ENCODE measurements at regions not wholly inside any gene's neighbourhood (a gene's known extent, or its start where the extent isn't known, plus 50 kb on each side); places are given as distances from the start of the nearest gene placed in this dataset.
A peak's percentile ranks its signal among the peaks of the same experiment; 100 is the strongest.

DNA sequence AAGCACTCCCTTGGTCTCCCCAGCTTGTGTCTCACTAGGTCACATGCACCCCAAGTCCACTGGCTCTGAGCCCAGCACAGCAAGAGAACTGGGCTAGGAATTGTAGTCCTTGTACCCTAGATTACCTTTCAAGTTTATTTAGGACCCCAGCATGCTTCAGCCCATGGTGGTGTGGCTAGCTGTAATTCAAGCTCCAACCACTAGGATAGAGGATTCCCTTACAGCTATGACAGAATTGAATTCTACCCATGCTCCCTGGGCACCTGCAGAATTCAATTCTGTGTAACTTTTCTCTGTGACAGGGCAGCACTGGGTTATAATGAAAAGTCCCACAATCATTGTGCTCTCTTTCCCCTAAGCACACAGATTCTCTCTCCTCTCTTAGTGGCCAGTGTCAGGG is 253.8 kb upstream of the DMD start:
- no peak for DNase-seq (ENCODE audit: low spot score)

DNA sequence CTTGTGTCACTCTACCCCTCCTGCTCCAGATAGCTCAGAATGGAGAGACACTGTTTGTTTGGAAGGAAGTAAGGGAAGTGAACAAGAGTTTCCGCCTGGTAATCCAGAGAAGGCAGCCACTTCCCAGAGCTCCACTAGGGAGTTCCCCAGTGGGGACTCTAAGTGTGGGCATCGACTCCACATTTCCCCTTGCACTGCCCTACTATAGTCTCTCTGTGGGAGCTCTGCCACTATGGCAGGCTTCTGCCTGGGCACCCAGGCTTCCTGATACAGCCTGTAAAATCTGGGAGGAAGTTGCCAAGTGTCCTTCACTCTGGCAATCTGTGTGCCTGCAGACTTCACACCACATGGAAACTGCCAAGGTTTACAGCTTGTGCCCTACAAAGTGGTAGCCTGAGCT is 245.8 kb upstream of the DMD start:
- no peak for DNase-seq (ENCODE audit: low spot score)

DNA sequence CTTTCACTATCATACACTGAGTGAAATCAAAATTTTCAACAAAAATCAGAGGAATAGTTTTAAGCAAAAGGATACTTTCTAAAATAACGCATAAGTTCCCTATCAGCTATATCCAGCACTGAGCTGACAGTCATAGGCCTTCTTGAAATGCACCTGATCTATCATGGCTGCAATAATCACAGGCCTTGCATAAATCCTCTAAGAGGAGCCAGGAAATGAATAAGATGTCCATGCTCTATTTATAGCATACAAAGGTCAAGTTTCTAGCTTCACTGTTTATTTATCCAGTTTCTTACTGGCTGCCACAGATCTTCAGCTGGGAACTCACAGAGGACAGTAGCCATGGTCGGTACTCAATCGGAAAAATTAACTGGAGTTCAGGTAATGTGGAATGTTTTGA is 235.9 kb upstream of the DMD start:
- DNase-seq (ENCODE audit: low spot score): no peak

DNA sequence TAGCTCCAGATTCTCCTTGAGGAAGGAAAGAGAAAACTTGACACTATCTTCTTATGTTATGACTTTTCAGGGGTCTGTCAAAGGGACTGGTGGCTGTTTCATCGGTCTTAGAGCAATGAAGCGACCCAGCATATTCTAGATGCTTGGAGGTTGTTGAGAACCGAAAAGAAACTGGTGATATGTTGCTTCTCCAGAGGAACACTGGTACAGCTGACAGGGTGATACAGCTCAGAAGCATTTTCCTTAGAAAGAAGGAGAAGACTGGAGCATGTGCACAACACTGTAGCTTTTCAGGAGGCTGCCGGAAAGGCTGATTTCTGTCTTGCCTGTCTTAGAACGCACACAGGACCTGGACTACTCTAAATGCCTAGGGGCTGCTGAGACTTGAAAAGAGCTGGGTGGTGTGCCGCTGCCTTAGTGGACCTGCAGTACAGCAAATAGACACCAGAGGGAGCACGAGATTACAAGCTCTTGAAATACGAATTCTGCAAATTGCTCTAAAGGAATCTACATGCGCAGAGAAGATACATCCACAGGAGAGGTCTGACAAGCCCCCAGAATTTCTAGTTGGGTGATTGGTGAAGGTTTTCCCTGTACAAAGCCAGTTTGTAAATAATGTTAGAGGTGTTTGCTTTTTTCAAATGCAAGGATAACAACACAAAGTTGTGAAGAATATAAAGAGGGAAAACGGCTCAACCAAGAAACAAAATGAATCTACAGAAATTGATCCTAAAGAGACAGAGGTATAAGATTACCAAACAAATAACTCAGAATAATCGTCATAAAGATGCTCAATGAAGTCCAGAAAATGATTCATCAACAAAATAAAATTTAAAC is 223.1 kb upstream of the DMD start:
- DNase-seq (ENCODE audit: low spot score): peak; percentile 29

DNA sequence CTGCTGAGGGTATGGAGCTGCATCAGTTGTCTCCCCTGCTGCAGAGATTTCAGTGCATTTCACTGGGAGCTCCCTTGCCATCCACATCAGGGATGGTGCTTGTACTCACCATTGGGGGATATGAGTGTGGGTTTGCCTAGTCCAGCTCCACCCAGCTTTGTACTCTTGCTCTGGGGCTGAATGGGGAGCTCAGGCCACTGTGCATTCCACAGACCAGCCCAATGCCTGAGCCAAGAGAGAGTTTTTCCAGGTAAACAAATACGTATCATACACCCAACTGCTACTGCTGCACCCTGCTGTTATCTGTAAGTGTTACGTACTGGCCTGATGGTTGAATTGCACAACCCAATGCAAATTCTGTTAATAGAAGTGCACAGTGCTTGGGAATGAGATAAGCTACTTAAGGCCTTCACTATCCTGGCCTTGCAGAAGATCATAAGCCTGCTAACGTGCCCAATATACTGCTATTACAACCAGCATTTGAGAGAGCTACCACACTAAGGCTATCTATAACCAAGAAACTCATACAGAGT is 205.0 kb upstream of the DMD start:
- no peak for DNase-seq (ENCODE audit: low spot score)

DNA sequence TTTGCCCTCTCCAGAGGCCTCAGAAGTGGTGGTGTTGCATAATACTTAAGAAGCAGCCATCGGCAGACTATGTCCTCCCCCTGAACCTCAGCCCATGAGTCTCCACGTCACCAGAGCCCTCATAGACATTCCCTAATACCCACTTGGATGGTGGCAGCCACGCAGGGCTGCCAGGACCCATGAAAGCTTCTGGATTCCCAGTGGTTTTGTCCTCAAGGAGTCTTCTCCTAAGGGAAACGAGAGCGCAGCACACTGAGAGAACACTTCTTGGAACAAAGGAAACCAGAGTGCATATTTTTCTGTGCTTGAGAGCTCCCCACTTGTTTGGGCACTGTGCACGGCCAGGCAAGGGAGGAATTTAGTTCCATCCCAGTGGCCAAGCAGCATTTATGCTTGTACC is 204.1 kb upstream of the DMD start:
- no peak for DNase-seq (ENCODE audit: low spot score)

DNA sequence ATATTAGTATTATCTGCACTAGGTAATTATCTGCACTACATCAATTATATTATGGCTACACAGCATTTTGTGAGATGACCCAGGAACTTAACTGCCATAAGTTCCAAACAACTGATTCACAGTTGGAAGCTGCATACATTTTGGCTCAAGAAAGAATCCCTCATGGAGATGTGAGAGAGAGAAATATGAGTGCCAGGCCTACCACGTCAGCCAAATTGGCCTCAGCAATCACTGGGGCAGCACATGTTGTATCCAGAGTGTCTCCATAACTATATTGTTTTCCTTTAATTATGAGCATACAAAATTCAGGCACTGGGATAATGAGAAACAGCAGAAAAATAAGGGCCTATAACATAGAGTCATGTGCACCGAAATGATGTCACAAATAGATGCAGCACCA is 174.2 kb upstream of the DMD start:
- no peak for DNase-seq (ENCODE audit: low spot score)

DNA sequence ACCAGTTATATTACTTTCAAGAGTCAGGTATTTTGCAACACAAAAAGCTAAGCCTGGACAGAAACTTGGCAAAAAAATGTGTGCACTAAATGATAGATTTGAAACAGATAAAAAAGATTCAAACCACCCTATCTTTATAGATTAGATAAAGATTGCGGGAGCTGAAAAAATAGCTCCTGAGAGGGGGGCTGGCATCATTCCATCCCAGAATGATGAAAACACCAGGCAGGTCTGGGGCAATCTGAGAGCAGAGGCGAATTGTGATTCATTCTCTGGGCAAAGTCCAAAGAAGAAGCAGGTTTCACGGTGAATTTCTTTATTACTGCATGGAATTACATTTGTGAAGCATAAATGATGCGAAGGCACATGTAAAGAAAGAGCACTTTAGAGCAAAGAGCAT is 168.5 kb upstream of the DMD start:
- no peak for DNase-seq (ENCODE audit: low spot score)

DNA sequence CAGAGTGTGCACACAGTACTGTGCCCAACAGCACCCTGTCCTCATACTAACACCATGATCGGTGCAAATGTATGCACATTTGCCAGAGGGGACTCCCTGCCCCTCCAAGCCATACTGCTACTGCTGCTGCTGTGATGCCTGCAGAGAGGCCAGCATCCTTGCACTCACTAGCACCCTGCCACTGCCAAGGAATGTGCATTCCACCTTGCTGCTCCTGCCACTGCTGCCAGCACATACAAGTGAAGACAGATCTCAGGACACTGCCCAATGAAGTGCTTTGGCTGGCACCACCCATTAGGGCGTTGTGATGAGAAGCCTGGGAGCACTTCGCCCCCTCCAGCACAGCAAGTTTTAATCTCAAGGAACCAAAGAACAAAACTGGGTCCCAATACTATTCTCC is 146.3 kb upstream of the DMD start:
- DNase-seq (ENCODE audit: low spot score): no peak

DNA sequence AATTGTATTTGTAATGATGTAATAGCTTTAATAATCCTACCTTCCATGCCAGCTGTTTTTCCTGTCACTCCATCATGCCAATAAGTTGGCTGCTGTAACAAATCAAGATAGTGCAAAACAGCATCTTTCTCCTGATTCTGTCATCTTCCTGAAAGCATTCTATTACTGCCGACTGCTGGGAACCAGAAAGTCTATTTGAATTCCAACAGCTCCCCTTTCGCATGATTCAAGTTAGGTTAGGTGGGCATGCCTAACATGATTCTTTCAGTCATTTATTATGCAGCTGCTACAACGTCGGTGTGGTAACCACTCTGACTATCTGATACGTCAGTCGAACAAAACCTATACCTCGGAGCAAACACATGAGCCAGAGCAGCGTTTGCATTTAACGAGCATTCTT is 127.9 kb upstream of the DMD start:
- no peak for DNase-seq (ENCODE audit: low spot score)

DNA sequence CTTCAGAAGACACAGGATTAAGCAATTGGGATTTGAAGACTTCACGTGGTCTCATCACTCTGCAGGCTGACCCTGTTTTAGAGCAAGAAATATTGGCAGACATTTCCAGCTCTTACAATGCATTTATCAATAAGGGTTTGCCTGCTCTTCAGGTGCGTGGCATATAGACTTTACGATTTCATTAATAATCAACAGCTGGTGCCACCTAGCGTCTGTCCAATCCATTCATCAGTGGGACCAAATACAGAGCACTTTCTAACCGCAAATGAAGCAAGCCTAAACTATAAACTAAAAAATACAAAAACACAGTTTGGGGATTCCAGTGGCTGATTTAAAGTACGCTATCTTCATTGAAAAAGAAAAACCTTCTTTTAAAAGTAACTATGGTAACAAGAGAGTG is 125.4 kb upstream of the DMD start:
- no peak for DNase-seq (ENCODE audit: low spot score)

DNA sequence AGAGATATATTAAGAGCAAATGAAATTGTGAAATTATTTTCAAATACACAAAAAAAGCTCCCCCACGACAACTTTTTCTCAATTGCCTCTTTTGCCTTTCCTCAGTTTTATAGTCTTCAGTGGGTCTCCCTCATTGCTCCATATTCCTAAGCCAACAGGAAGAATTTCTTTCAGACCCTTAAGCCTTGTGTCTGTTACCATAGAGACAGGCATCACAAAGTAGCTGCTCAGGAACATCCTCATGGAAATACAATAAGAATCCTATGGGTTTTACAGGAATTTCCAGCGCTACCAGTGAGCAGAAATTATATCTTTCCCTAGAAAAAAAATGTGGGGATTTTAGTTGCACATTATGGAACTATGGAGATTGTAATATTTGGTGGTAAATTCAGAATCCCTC is 121.9 kb upstream of the DMD start:
- no peak for DNase-seq (ENCODE audit: low spot score)

DNA sequence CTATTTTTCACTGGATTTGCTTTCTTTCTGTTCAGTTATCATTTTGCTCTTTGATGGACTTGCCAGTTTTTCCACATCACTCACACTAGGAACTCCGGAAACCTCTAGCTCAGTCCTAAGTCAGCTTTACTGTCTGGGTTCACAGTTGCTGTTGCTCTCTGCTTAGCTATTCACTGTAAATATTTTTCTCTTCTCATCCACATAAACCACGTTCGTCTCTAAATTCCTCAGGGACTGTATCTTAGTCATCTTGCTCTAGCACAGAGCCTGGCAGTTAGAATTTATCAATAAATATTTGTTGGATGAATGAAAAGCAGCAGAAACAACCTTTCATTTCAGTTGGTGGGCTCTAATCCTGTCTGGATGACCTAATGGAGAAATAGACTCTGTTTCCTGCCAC is 119.4 kb upstream of the DMD start:
- no peak for DNase-seq (ENCODE audit: low spot score)

DNA sequence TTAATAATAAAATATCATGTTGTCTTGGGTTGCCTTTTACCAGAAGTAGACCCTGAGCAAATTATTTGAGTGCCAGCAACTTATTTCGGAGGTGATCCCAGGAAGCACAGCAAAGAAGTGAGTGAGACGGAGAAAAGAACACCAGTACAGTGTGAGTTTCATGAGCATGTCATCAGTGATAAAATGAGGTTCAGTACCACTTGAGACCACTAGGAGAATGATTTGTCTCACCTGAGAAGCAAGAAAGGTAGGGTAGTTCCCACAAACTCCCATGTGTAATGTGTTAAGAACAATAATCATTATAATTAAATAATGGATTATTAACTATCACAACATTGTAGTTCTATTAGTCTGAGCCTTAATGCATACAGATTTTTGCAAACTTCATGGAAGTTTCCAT is 112.8 kb upstream of the DMD start:
- DNase-seq (ENCODE audit: low spot score): no peak

DNA sequence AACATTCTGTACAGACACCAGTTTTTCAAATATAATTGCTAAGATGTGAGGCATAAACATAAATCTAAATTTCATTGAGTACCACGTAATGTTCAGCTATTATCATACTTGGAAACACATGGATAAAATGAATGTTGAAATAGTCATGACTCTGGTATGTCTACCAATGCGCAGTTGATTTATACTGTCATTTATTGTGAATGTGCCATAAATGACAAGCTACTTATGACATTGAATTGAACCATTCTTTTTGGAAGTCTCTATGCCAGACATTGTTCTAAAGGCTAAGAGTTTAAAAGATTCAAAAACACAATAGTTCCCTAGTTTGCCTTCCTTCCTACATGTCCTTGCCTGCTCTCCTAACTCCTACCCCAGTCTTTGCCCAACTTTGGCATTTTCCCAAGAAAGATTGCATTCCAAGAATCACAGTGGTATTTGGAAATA is 96.6 kb upstream of the DMD start:
- peak; percentile 1 for DNase-seq (ENCODE audit: low spot score)

DNA sequence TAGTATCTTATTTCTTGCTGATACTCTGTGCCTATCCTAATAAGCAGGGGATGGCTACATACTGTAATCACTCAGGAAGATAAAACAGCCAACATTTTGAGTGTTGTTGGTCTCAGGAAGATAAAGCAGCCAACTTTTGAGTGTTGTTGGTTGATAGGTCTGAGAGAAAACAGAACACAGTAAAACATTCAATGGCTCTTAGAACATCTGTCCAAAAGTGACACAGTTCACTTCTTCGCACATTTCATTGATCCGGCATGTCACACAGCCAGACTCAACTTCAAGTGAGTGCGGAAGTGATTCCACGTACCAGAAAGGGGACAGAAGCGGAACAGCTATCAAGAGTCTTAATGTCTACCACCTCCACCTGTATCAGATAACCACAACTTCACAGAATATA is 87.3 kb upstream of the DMD start:
- DNase-seq (ENCODE audit: low spot score): no peak

DNA sequence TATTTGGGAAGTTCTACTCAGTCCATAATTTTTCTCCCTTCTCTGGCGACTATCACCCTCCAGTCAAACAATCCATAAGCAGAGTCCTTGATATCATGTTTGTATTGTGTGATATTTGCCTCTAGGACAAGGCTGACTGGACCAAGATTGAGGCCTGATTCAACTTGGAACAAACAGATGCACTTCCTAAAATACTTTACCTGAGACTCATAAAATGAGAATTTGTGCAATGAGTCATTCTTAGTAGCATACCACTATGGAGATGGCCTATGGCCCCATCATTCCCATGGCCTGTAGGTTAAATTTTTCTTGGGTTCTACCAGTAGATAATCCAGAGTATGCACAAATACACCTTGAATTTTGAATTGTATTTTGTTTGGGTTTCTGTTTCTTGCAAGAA is 74.2 kb upstream of the DMD start:
- no peak for DNase-seq (ENCODE audit: low spot score)

DNA sequence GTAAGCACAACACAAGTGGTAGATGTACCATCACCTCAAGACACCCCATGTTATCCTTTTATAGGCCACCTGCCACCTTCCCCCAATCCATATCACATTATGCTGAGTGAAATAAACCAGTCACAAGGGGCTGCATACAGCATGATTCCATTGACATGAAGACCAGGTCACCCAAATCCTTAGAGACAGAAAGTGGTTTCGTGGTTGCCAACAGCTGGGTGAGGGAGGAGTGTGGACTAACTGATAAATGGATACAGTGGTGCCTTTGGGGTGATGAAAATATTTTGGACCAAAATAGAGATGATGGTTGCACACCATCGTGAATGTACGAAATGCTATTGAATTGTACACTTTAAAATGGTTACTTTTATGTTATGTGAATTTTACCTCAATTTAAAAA is 65.7 kb upstream of the DMD start:
- DNase-seq (ENCODE audit: low spot score): no peak

DNA sequence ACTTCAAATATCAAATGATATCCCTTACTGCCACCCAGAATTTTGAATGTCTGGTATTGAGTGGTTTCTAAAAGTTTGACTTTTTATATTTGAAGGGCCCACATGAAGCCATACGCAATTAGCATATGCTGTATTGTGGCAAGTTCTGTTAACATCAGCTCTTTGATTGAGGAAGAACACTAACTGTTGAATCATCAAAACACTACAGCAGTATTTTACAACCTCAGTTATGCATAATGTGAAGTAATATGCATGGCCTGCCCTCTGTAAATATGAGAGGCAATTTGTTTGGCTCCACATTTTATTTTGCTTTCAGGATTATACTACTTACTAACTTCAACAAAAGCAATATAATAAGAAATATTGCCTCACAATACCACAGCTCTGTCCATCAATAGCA is 62.2 kb upstream of the DMD start:
- DNase-seq (ENCODE audit: low spot score): no peak

DNA sequence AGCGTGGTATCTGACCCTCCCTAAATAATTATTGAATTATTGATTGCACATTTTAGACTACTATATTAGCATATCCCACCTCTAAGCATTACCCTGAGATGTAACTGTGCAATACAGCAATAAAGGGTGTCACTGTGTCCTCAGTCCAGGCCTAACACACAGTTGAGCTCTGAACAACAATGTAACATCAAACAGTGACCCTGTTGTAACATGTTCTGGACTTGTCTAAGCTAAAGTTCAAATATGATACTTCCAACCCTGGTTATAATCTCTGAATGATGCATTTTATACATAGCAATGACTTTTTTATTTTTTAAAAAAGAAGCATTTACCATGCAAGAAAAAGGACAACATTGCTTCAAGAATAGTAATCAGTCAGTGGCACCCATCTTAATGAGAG is 61.6 kb upstream of the DMD start:
- DNase-seq (ENCODE audit: low spot score): no peak
